OCI-LY7 (cell line): ENCODE measurements at regions not wholly inside any gene's neighbourhood (a gene's known extent, or its start where the extent isn't known, plus 50 kb on each side); places are given as distances from the start of the nearest gene placed in this dataset.

Experiments used
- BruUV-seq: library from RNA; stranded (reverse); fragments of 400-500 nt; replicated peaks from 2 replicates; lab custom pipeline; 2021; lab: Mats Ljungman, UMichigan
- CTCF ChIA-PET: fragments of 300-600 bp; sonication (Branson Sonifier 250); formaldehyde crosslinking; loops from one replicate; lab custom pipeline; 2022; ENCODE audit warnings: antibody characterized with exemption; ENCODE audit not compliant: unreplicated experiment; lab: Charles Lee
- POLR2A ChIA-PET: fragments of 300-600 bp; sonication (Branson Sonifier 250); formaldehyde crosslinking; loops from one replicate; lab custom pipeline; 2022; ENCODE audit warnings: antibody characterized with exemption; lab: Charles Lee
- DNase-seq: peaks from one replicate; pipeline ENCODE4 v3.0.0-alpha.2; 2015; ENCODE audit warnings: low spot score
- H2AFZ ChIP-seq: fragments of 200-600 bp; sonication (generic), shearing (Covaris generic); 2 replicates; pipeline ENCODE4 v1.6.1; 2014; ENCODE audit warnings: mild to moderate bottlenecking, antibody characterized with exemption, low read length, moderate library complexity
- H3K27ac ChIP-seq: fragments of 200-600 bp; sonication (generic); 2 replicates; pipeline ENCODE4 v1.5.1; 2014; ENCODE audit warnings: mixed run types, low read depth, mild to moderate bottlenecking, moderate library complexity, low read length, inconsistent platforms; ENCODE audit not compliant: poor library complexity, severe bottlenecking
- H3K36me3 ChIP-seq: fragments of 200-600 bp; sonication (generic); 2 replicates; pipeline ENCODE4 v1.6.1; 2014; ENCODE audit warnings: mild to moderate bottlenecking, antibody characterized with exemption, low read length, moderate library complexity, mixed read lengths; ENCODE audit not compliant: insufficient read depth
- H3K4me1 ChIP-seq: fragments of 200-600 bp; sonication (generic); 2 replicates; pipeline ENCODE4 v1.5.1; 2014; ENCODE audit warnings: mild to moderate bottlenecking, low read length; ENCODE audit not compliant: insufficient read depth, poor library complexity, severe bottlenecking
- H3K4me2 ChIP-seq: fragments of 200-600 bp; sonication (generic); 2 replicates; pipeline ENCODE4 v1.6.1; 2014; ENCODE audit warnings: mild to moderate bottlenecking, low read length
- H3K4me3 ChIP-seq: fragments of 200-600 bp; sonication (generic); 2 replicates; pipeline ENCODE4 v1.5.1; 2014; ENCODE audit warnings: mild to moderate bottlenecking, low read depth, low read length; ENCODE audit not compliant: poor library complexity, severe bottlenecking
- H3K79me2 ChIP-seq: fragments of 200-600 bp; sonication (generic); 2 replicates; pipeline ENCODE4 v1.6.1; 2016; ENCODE audit warnings: low read depth, mild to moderate bottlenecking, low read length, moderate library complexity, mixed read lengths; ENCODE audit not compliant: insufficient read depth
- H3K9me2 ChIP-seq: fragments of 200-600 bp; sonication (generic); 2 replicates; pipeline ENCODE4 v1.6.1; 2016; ENCODE audit warnings: mild to moderate bottlenecking, low read length, mixed read lengths; ENCODE audit not compliant: insufficient read depth
- H3K9me3 ChIP-seq: fragments of 200-600 bp; sonication (generic); 2 replicates; pipeline ENCODE4 v1.6.1; 2014; ENCODE audit warnings: mild to moderate bottlenecking, mixed run types, low read length, mixed read lengths
- H4K20me1 ChIP-seq: fragments of 200-600 bp; sonication (generic); 2 replicates; pipeline ENCODE4 v1.6.1; 2014; ENCODE audit warnings: mild to moderate bottlenecking, antibody characterized with exemption, low read length, moderate library complexity, mixed read lengths; ENCODE audit not compliant: insufficient read depth
- EZH2phosphoT487 ChIP-seq: fragments of 200-600 bp; sonication (generic); IDR thresholded peaks from 2 replicates; pipeline ENCODE4 v1.6.1; 2018; ENCODE audit warnings: low read depth, borderline replicate concordance, mild to moderate bottlenecking, mixed run types, antibody characterized with exemption, low read length, moderate library complexity, mixed read lengths
- intact Hi-C: fragments of 100-400 bp; cut with micrococcal nuclease; formaldehyde crosslinking; loops from one replicate; pipeline ENCODE4 v1.10.0; 2022; ENCODE audit not compliant: unreplicated experiment
- TF ChIP-seq, protein P1 (sequence below): fragments of 200-600 bp; sonication (generic); conservative IDR thresholded peaks from 2 replicates; pipeline ENCODE4 v1.5.1; 2014; ENCODE audit warnings: mild to moderate bottlenecking, antibody characterized with exemption, low read length, moderate library complexity, mixed read lengths

DNA sequence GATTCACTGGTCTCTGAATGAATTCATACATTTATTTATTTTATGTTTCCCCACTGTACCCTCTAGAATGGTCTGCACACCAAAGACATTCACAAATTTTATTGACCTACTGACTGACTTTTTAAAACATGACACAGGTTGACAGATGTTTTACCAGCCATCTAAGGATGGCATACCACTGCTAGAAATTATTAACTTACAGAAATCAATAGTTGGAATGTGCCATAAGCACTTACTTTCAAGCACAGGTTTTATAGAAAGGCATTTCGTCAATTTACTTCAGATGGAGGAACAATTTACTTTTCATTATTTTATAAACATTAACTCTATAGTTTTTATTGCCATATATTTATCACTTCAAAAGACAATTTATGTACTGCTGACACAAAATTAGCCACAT, 448.7 kb upstream of the FBXO33 start:
- no peak for DNase-seq
- no peak overlapping the region for H3K27ac ChIP-seq
- BruUV-seq = no TSS peak
- H3K9me3 ChIP-seq = no peaks in the 10 kb centered on the region
- intact Hi-C loops = no loop called here
- ChIA-PET POLR2A (interaction anchor here (0.7 kb wide), 1 partner anchor 109 kb away, joined by 3 read pairs; no protein-coding TSS in a partner anchor), CTCF (no interaction called here)
- H3K4me1 ChIP-seq = no peaks in the 10 kb centered on the region
- no peaks in the 10 kb centered on the region for H3K79me2 ChIP-seq
- no peaks in the 10 kb centered on the region for H4K20me1 ChIP-seq
- no peak overlapping the region for H3K4me2 ChIP-seq
- H3K9me2 ChIP-seq = no peaks in the 10 kb centered on the region
- no peak overlapping the region for H2AFZ ChIP-seq
- TF ChIP-seq, protein P1, sequence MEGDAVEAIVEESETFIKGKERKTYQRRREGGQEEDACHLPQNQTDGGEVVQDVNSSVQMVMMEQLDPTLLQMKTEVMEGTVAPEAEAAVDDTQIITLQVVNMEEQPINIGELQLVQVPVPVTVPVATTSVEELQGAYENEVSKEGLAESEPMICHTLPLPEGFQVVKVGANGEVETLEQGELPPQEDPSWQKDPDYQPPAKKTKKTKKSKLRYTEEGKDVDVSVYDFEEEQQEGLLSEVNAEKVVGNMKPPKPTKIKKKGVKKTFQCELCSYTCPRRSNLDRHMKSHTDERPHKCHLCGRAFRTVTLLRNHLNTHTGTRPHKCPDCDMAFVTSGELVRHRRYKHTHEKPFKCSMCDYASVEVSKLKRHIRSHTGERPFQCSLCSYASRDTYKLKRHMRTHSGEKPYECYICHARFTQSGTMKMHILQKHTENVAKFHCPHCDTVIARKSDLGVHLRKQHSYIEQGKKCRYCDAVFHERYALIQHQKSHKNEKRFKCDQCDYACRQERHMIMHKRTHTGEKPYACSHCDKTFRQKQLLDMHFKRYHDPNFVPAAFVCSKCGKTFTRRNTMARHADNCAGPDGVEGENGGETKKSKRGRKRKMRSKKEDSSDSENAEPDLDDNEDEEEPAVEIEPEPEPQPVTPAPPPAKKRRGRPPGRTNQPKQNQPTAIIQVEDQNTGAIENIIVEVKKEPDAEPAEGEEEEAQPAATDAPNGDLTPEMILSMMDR = no peak
- TF ChIP-seq EZH2phosphoT487 = no peak
- H3K4me3 ChIP-seq = no peak overlapping the region
- no peaks in the 10 kb centered on the region for H3K36me3 ChIP-seq

DNA sequence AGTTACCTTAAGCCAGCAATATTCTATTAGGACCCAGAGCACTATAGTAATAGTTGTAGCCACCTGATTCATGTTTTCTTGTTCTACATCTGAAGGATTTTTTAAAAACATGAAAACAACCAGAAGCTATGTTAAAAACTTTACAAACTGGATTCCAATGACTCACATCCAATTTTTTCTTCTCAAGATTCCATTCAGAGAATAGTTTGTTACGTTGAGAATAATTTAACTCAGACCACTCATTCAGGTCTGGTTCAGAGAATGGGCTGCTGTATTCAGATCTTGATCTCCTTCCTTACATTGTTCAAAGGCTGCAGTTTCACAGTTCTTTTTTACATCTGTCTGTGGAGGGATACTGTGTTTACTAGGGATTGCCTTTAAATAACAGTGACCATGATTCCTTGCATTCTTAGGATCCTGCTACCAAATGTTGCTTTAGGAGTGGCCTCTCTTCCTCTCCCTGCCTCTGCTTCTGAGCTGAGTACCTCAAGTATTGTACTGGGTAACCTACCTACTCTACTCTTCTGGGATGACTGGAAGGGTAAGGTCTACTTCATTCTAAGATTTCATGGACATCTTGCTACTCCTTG, 448.0 kb upstream of the FBXO33 start:
- Histone ChIP-seq H4K20me1 (no peaks in the 10 kb centered on the region), H3K4me2 (no peak overlapping the region), H3K27ac (no peak overlapping the region), H3K4me3 (no peak overlapping the region), H3K4me1 (no peaks in the 10 kb centered on the region), H2AFZ (no peak overlapping the region), H3K9me2 (no peaks in the 10 kb centered on the region), H3K36me3 (no peaks in the 10 kb centered on the region), H3K79me2 (no peaks in the 10 kb centered on the region), H3K9me3 (no peaks in the 10 kb centered on the region)
- TF ChIP-seq EZH2phosphoT487 = no peak
- TF ChIP-seq, protein P1 = no peak
- no TSS peak for BruUV-seq
- DNase-seq = no peak
- CTCF ChIA-PET = no interaction called here
- POLR2A ChIA-PET = interaction anchor here (0.7 kb wide), 1 partner anchor 108 kb away, joined by 3 read pairs; no protein-coding TSS in a partner anchor
- intact Hi-C loops = no loop called here

DNA sequence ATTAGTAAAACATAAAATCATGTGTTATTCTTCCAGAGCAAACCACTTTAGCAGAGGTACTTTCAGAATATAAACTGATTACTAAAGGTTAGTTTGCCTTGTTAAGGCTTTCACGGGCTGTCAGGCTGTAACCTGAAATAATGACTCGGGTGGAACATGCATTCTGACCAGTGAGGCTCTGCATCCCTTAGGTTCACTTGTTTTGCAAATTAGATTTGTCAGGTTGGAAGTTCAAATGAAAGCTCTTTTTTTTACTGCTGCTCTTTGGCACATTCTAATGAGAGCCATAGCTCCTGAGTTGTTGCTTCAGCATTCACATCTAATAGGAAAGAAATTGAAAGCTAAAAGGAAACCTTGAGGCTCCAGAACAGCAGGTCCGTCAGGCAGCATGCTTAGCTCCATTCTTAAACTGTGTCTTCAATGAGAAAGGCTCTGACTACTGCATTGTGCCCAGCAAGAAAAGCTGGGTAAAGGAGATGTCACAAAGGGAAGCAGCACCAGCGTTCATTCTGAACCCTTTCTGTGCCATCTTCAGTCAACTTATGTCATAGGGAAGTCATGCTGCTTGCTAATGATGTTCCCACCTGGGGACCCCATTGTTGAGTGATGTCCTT, 445.5 kb upstream of the FBXO33 start:
- Histone ChIP-seq H2AFZ (peak overlapping the region; percentile 16), H3K36me3 (no peaks in the 10 kb centered on the region), H3K9me2 (no peaks in the 10 kb centered on the region), H3K27ac (no peak overlapping the region), H3K79me2 (no peaks in the 10 kb centered on the region), H4K20me1 (no peaks in the 10 kb centered on the region), H3K9me3 (no peaks in the 10 kb centered on the region), H3K4me2 (peak overlapping the region; percentile 22), H3K4me3 (no peak overlapping the region), H3K4me1 (no peaks in the 10 kb centered on the region)
- DNase-seq = no peak
- no peak for TF ChIP-seq EZH2phosphoT487
- TF ChIP-seq, protein P1 = no peak
- POLR2A ChIA-PET = interaction anchor here (0.6 to 1.0 kb wide), 3 partner anchors 18 to 635 kb away, joined by 3 to 5 read pairs (median 3); no protein-coding TSS in a partner anchor
- no TSS peak for BruUV-seq
- intact Hi-C loops = no loop called here
- CTCF ChIA-PET = no interaction called here
